Body of pancreas (tissue), 4 donors: ENCODE measurements at regions not wholly inside any gene's neighbourhood (a gene's known extent, or its start where the extent isn't known, plus 50 kb on each side); places are given as distances from the start of the nearest gene placed in this dataset.

ENCODE experiments used
- POLR2A ChIP-seq, 3 donors: fragments of 450-650 bp; IDR thresholded peaks; one replicate each; pipeline ENCODE4 v1.6.1; 2016; ENCODE audit warnings: antibody characterized with exemption in 3 of 3, mild to moderate bottlenecking in 2 of 3
- TF ChIP-seq, protein P1 (sequence below), 7 experiments: fragments of 450-650 bp in 4 of 7; fragments of 200-600 bp in 3 of 7; sonication (generic) in 3 of 7; IDR thresholded peaks; one replicate each; pipeline ENCODE4 v1.5.1; 2016 to 2019; ENCODE audit warnings: antibody characterized with exemption in 7 of 7

DNA sequence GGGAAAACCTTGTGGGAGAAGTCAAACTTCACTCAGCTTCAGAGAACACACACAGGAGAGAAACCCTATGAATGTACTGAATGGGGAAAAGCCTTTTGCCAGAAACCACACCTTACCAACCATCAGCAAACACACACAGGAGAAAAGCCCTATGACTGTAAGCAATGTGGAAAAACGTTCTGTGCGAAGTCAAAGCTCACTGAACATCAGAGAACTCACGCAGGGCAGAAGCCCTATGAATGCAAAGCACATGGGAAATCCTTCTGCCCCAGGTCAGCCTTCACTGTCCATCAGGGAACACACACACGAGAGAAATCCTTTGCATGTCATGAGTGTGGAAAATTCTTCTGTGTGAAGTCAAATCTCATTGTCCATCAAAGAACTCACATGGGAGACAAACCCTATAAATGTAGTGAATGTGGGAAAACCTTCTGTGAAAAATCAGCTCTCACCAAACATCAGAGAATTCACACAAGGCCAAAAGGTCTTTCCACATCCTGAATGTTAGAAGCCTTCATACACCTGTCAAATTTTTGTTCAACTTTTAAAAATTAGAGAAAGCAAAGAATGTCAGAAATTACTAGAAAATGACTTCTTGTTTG is 199.4 kb downstream of the SMIM20 start:
- TF ChIP-seq, protein P1, sequence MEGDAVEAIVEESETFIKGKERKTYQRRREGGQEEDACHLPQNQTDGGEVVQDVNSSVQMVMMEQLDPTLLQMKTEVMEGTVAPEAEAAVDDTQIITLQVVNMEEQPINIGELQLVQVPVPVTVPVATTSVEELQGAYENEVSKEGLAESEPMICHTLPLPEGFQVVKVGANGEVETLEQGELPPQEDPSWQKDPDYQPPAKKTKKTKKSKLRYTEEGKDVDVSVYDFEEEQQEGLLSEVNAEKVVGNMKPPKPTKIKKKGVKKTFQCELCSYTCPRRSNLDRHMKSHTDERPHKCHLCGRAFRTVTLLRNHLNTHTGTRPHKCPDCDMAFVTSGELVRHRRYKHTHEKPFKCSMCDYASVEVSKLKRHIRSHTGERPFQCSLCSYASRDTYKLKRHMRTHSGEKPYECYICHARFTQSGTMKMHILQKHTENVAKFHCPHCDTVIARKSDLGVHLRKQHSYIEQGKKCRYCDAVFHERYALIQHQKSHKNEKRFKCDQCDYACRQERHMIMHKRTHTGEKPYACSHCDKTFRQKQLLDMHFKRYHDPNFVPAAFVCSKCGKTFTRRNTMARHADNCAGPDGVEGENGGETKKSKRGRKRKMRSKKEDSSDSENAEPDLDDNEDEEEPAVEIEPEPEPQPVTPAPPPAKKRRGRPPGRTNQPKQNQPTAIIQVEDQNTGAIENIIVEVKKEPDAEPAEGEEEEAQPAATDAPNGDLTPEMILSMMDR (IDR thresholded peaks at IDR 0.05): no peak
- no peak for TF ChIP-seq POLR2A (IDR thresholded peaks at IDR 0.05)
